Left lung (tissue), 4 donors: ENCODE measurements at regions not wholly inside any gene's neighbourhood (a gene's known extent, or its start where the extent isn't known, plus 50 kb on each side); places are given as distances from the start of the nearest gene placed in this dataset.

ENCODE experiments used
- ATAC-seq: fragments of 200-7000 bp; cut with Tn5 transposase; one replicate; pipeline ENCODE4 v1.9.1; 2020; ENCODE audit warnings: moderate library complexity
- DNase-seq, 4 donors: peaks; one replicate each; pipeline ENCODE4 v3.0.0-alpha.2; 2013 to 2020
- H3K27ac ChIP-seq, 2 donors: fragments of 200-600 bp; sonication (generic) in 1 of 2; one replicate each; pipeline versions ENCODE4 v1.5.0 to v1.8.0; 2020 to 2021
- H3K27me3 ChIP-seq, 2 donors: fragments of 200-600 bp; sonication (generic) in 1 of 2; one replicate each; pipeline versions ENCODE4 v1.5.0 to v1.8.0; 2020 to 2021
- H3K36me3 ChIP-seq, 2 donors: fragments of 200-600 bp; sonication (generic) in 1 of 2; one replicate each; pipeline versions ENCODE4 v1.5.0 to v1.8.0; 2020 to 2021
- H3K4me1 ChIP-seq, 2 donors: fragments of 200-600 bp; one replicate each; pipeline ENCODE4 v1.8.0; 2021
- H3K4me3 ChIP-seq, 2 donors: fragments of 200-600 bp; sonication (generic) in 1 of 2; one replicate each; pipeline versions ENCODE4 v1.5.0 to v1.8.0; 2020 to 2021; ENCODE audit warnings: mild to moderate bottlenecking in 1 of 2
- H3K9me3 ChIP-seq, 2 donors: fragments of 200-600 bp; sonication (generic) in 1 of 2; one replicate each; pipeline versions ENCODE4 v1.5.0 to v1.8.0; 2020 to 2021
- CTCF ChIP-seq, 2 donors: fragments of 200-600 bp; sonication (generic) in 1 of 2; IDR thresholded peaks; one replicate each; pipeline versions ENCODE4 v1.5.0 to v1.8.0; 2021; ENCODE audit warnings: antibody characterized with exemption in 2 of 2
- intact Hi-C, 2 donors: fragments of 100-400 bp; cut with DNase I; formaldehyde crosslinking; loops; one replicate each; pipeline versions ENCODE4 v1.11.2 to v1.14.2; 2022
- donor health status: DM: no; HTN: yes; CAD: no.
- donor health status: DM: no; HTN: no; CAD: no.

GRCh38 chr4:112053825-112054350 is 91.4 kb upstream of the FAM241A start:
- Histone ChIP-seq H3K9me3 (no peaks in the 10 kb centered on the region), H3K4me1 (no peaks in the 10 kb centered on the region), H3K27ac (no peak overlapping the region), H3K36me3 (no peaks in the 10 kb centered on the region), H3K4me3 (no peak overlapping the region), H3K27me3 (no peaks in the 10 kb centered on the region)
- ATAC-seq (no peak), DNase-seq (no peak)
- no peak for TF ChIP-seq CTCF (IDR thresholded peaks at IDR 0.05)
- intact Hi-C loops: no loop called here

GRCh38 chr4:112055100-112055499 is 90.2 kb upstream of the FAM241A start:
- no peaks in the 10 kb centered on the region for H3K9me3 ChIP-seq
- no peak overlapping the region for H3K27ac ChIP-seq
- no peak for TF ChIP-seq CTCF (IDR thresholded peaks at IDR 0.05)
- ATAC-seq: no peak
- intact Hi-C loops: no loop called here
- DNase-seq: no peak
- H3K36me3 ChIP-seq: no peaks in the 10 kb centered on the region
- H3K4me1 ChIP-seq: no peaks in the 10 kb centered on the region
- H3K4me3 ChIP-seq: no peak overlapping the region
- no peaks in the 10 kb centered on the region for H3K27me3 ChIP-seq

- no peak for TF ChIP-seq CTCF (IDR thresholded peaks at IDR 0.05)
- DNase-seq (no peak), ATAC-seq (no peak)
- H3K27me3 ChIP-seq: no peaks in the 10 kb centered on the region
- no peaks in the 10 kb centered on the region for H3K36me3 ChIP-seq
- no peaks in the 10 kb centered on the region for H3K4me1 ChIP-seq
- no peaks in the 10 kb centered on the region for H3K9me3 ChIP-seq
- H3K4me3 ChIP-seq: no peak overlapping the region
- intact Hi-C loops: no loop called here
- no peak overlapping the region for H3K27ac ChIP-seq
These were observed 87.8 kb upstream of the FAM241A start for GRCh38 chr4:112057470-112057869.

- H3K9me3 ChIP-seq: no peaks in the 10 kb centered on the region
- H3K27ac ChIP-seq: no peak overlapping the region
- ATAC-seq (no peak), DNase-seq (no peak)
- H3K4me3 ChIP-seq: no peak overlapping the region
- intact Hi-C loops: no loop called here
- H3K4me1 ChIP-seq: no peaks in the 10 kb centered on the region
- TF ChIP-seq CTCF (IDR thresholded peaks at IDR 0.05): no peak
- no peaks in the 10 kb centered on the region for H3K27me3 ChIP-seq
- no peaks in the 10 kb centered on the region for H3K36me3 ChIP-seq
These were observed 86.8 kb upstream of the FAM241A start for GRCh38 chr4:112058433-112058832.

GRCh38 chr4:112060212-112060611 is 85.0 kb upstream of the FAM241A start:
- no peaks in the 10 kb centered on the region for H3K9me3 ChIP-seq
- no peak overlapping the region for H3K27ac ChIP-seq
- intact Hi-C loops: no loop called here
- H3K4me3 ChIP-seq: no peak overlapping the region
- H3K27me3 ChIP-seq: no peaks in the 10 kb centered on the region
- no peaks in the 10 kb centered on the region for H3K4me1 ChIP-seq
- no peaks in the 10 kb centered on the region for H3K36me3 ChIP-seq
- ATAC-seq (no peak), DNase-seq (no peak)
- TF ChIP-seq CTCF (IDR thresholded peaks at IDR 0.05): no peak
